Inflammatory macrophage treated with lipopolysaccharide for 4 hours (primary cell): ENCODE measurements at regions not wholly inside any gene's neighbourhood (a gene's known extent, or its start where the extent isn't known, plus 50 kb on each side); places are given as distances from the start of the nearest gene placed in this dataset.

ENCODE experiments used
- DNase-seq: peaks from one replicate; pipeline ENCODE4 v3.0.0-alpha.2; 2020

GRCh38 chr18:11260961-11261461 lies 111.6 kb upstream of the PIEZO2 start:
- DNase-seq: no peak

GRCh38 chr18:11259469-11260150 lies 110.2 kb upstream of the PIEZO2 start:
- peak; percentile 71 for DNase-seq

- DNase-seq: peak; percentile 1
Observed at GRCh38 chr18:11258039-11258610, 108.8 kb upstream of the PIEZO2 start.

GRCh38 chr18:11256251-11256650 lies 106.9 kb upstream of the PIEZO2 start:
- DNase-seq: no peak

GRCh38 chr18:11251891-11252270 lies 102.5 kb upstream of the PIEZO2 start:
- peak; percentile 33 for DNase-seq

- no peak for DNase-seq
Observed at GRCh38 chr18:11251229-11251890, 102.0 kb upstream of the PIEZO2 start.

GRCh38 chr18:11249391-11249790 lies 100.0 kb upstream of the PIEZO2 start:
- no peak for DNase-seq

- DNase-seq: no peak
Observed at GRCh38 chr18:11247381-11247970, 98.1 kb upstream of the PIEZO2 start.

- DNase-seq: no peak
Observed at GRCh38 chr18:11246495-11247300, 97.3 kb upstream of the PIEZO2 start.

- DNase-seq: no peak
Observed at GRCh38 chr18:11245879-11246278, 96.5 kb upstream of the PIEZO2 start.

GRCh38 chr18:11237484-11237883 lies 88.1 kb upstream of the PIEZO2 start:
- no peak for DNase-seq

GRCh38 chr18:11237066-11237465 lies 87.7 kb upstream of the PIEZO2 start:
- no peak for DNase-seq

GRCh38 chr18:11224153-11224552 lies 74.8 kb upstream of the PIEZO2 start:
- DNase-seq: no peak

- no peak for DNase-seq
Observed at GRCh38 chr18:11219571-11219970, 70.2 kb upstream of the PIEZO2 start.

GRCh38 chr18:11215216-11215615 lies 65.8 kb upstream of the PIEZO2 start:
- DNase-seq: no peak

GRCh38 chr18:11204020-11204419 lies 54.7 kb upstream of the PIEZO2 start:
- DNase-seq: no peak

- no peak for DNase-seq
Observed at GRCh38 chr18:11199477-11199876, 50.1 kb upstream of the PIEZO2 start.
